ENCODE measurements at regions not wholly inside any gene's neighbourhood (a gene's known extent, or its start where the extent isn't known, plus 50 kb on each side); places are given as distances from the start of the nearest gene placed in this dataset.
"Not testable (repeated sequence)": the region's sequence is repeated elsewhere in the genome, so short reads cannot be mapped to it uniquely, and the experiment has no call there.

- peak; percentile 88 for DNase-seq (ENCODE audit: low read depth)
Measured at GRCh38 chr11:16605894-16606783, 132.3 kb upstream of the C11orf58 start.

GRCh38 chr11:16605389-16605893 is 133.0 kb upstream of the C11orf58 start:
- peak; percentile 34 for DNase-seq (ENCODE audit: low read depth)

GRCh38 chr11:16604794-16605388 is 133.6 kb upstream of the C11orf58 start:
- peak; percentile 58 for DNase-seq (ENCODE audit: low read depth)

- DNase-seq (ENCODE audit: low read depth), result peak; percentile 54
Measured at GRCh38 chr11:16603890-16604793, 134.3 kb upstream of the C11orf58 start.

GRCh38 chr11:16603245-16603644 is 135.2 kb upstream of the C11orf58 start:
- no peak for DNase-seq (ENCODE audit: low read depth)

- DNase-seq (ENCODE audit: low read depth), result no peak
Measured at GRCh38 chr11:16598906-16599305, 139.5 kb upstream of the C11orf58 start.

GRCh38 chr11:16598032-16598431 is 140.4 kb upstream of the C11orf58 start:
- DNase-seq (ENCODE audit: low read depth), result no peak

- DNase-seq (ENCODE audit: low read depth), result no peak
Measured at GRCh38 chr11:16596231-16596630, 142.2 kb upstream of the C11orf58 start.

- DNase-seq (ENCODE audit: low read depth), result no peak
Measured at GRCh38 chr11:16591157-16591556, 147.3 kb upstream of the C11orf58 start.

- DNase-seq (ENCODE audit: low read depth), result no peak
Measured at GRCh38 chr11:16587670-16588069, 150.8 kb upstream of the C11orf58 start.

GRCh38 chr11:16584569-16584968 is 153.9 kb upstream of the C11orf58 start:
- DNase-seq (ENCODE audit: low read depth), result no peak

- DNase-seq (ENCODE audit: low read depth), result not testable (repeated sequence)
Measured at GRCh38 chr11:16581078-16581477, 157.4 kb upstream of the C11orf58 start.

GRCh38 chr11:16577490-16577889 is 161.0 kb upstream of the C11orf58 start:
- DNase-seq (ENCODE audit: low read depth), result no peak

- DNase-seq (ENCODE audit: low read depth), result not testable (repeated sequence)
Measured at GRCh38 chr11:16574889-16575288, 163.6 kb upstream of the C11orf58 start.

GRCh38 chr11:16572945-16573344 is 165.5 kb upstream of the C11orf58 start:
- DNase-seq (ENCODE audit: low read depth), result no peak

- DNase-seq (ENCODE audit: low read depth), result peak; percentile 34
Measured at GRCh38 chr11:16561150-16561549, 177.3 kb upstream of the C11orf58 start.

- DNase-seq (ENCODE audit: low read depth), result no peak
Measured at GRCh38 chr11:16558494-16558893, 180.0 kb upstream of the C11orf58 start.

- DNase-seq (ENCODE audit: low read depth), result no peak
Measured at GRCh38 chr11:16555956-16556355, 182.5 kb upstream of the C11orf58 start.

- no peak for DNase-seq (ENCODE audit: low read depth)
Measured at GRCh38 chr11:16554361-16554760, 184.1 kb upstream of the C11orf58 start.

GRCh38 chr11:16547879-16548278 is 190.6 kb upstream of the C11orf58 start:
- no peak for DNase-seq (ENCODE audit: low read depth)

GRCh38 chr11:16543642-16544041 is 187.3 kb upstream of the SOX6 start:
- peak; percentile 27 for DNase-seq (ENCODE audit: low read depth)

- DNase-seq (ENCODE audit: low read depth), result no peak
Measured at GRCh38 chr11:16542353-16542752, 186.0 kb upstream of the SOX6 start.

Measured in EH (cell line).